Astrocyte (in vitro differentiated cells and primary cell): ENCODE measurements at regions not wholly inside any gene's neighbourhood (a gene's known extent, or its start where the extent isn't known, plus 50 kb on each side); places are given as distances from the start of the nearest gene placed in this dataset.

Experiments used
- DNase-seq: peaks from one replicate; pipeline ENCODE4 v3.0.0-alpha.2; 2010; ENCODE audit warnings: low read depth
- FAIRE-seq: peaks from 2 replicates; lab custom pipeline; 2011; peaks lifted over from hg19 to GRCh38; lab: Jason Lieb, UNC
- H2AFZ ChIP-seq: 2 replicates; pipeline ENCODE4 v1.6.0; 2012; ENCODE audit warnings: low read depth, low read length, inconsistent platforms
- H3K27ac ChIP-seq: 2 replicates; pipeline ENCODE4 v1.5.1; 2011; ENCODE audit warnings: low read depth, low read length, inconsistent platforms
- H3K27me3 ChIP-seq: 2 replicates; pipeline ENCODE4 v1.6.0; 2011; ENCODE audit warnings: low read length, inconsistent platforms; ENCODE audit not compliant: insufficient read depth
- H3K36me3 ChIP-seq: 2 replicates; pipeline ENCODE4 v1.5.1; 2011; ENCODE audit warnings: low read length, inconsistent platforms; ENCODE audit not compliant: insufficient read depth
- H3K4me1 ChIP-seq: 2 replicates; pipeline ENCODE4 v1.5.1; 2011; ENCODE audit warnings: low read length, inconsistent platforms; ENCODE audit not compliant: insufficient read depth
- H3K4me2 ChIP-seq: 2 replicates; pipeline ENCODE4 v1.6.0; 2012; ENCODE audit warnings: low read length, inconsistent platforms
- H3K4me3 ChIP-seq: 2 replicates; pipeline ENCODE4 v1.5.1; 2011; ENCODE audit warnings: low read depth, mild to moderate bottlenecking, low read length, inconsistent platforms; ENCODE audit not compliant: insufficient read depth
- H3K79me2 ChIP-seq: 2 replicates; pipeline ENCODE4 v1.6.0; 2012; ENCODE audit warnings: mild to moderate bottlenecking, low read length, inconsistent platforms; ENCODE audit not compliant: insufficient read depth
- H3K9ac ChIP-seq: 2 replicates; pipeline ENCODE4 v1.6.0; 2012; ENCODE audit warnings: mild to moderate bottlenecking, low read length, inconsistent platforms
- H3K9me3 ChIP-seq: 2 replicates; pipeline ENCODE4 v1.5.1; 2012; ENCODE audit warnings: low read depth, mild to moderate bottlenecking, low read length, inconsistent platforms; ENCODE audit not compliant: insufficient read depth
- H4K20me1 ChIP-seq: 2 replicates; pipeline ENCODE4 v1.6.0; 2012; ENCODE audit warnings: low read length, inconsistent platforms; ENCODE audit not compliant: insufficient read depth
- H3K27ac Mint-ChIP-seq: one replicate; pipeline ENCODE4 v1.8.0; 2021; ENCODE audit warnings: mild to moderate bottlenecking, mixed read lengths; ENCODE audit not compliant: unreplicated experiment
- H3K27me3 Mint-ChIP-seq: one replicate; pipeline ENCODE4 v1.8.0; 2021; ENCODE audit warnings: low read depth, mixed read lengths; ENCODE audit not compliant: unreplicated experiment
- H3K36me3 Mint-ChIP-seq: one replicate; pipeline ENCODE4 v1.8.0; 2021; ENCODE audit warnings: low read depth, mixed read lengths; ENCODE audit not compliant: unreplicated experiment
- H3K4me1 Mint-ChIP-seq: one replicate; pipeline ENCODE4 v1.8.0; 2021; ENCODE audit warnings: low read depth, mixed read lengths; ENCODE audit not compliant: unreplicated experiment
- H3K4me3 Mint-ChIP-seq: one replicate; pipeline ENCODE4 v1.8.0; 2021; ENCODE audit warnings: mild to moderate bottlenecking, moderate library complexity, mixed read lengths; ENCODE audit not compliant: unreplicated experiment
- H3K9me3 Mint-ChIP-seq: one replicate; pipeline ENCODE4 v1.8.0; 2021; ENCODE audit warnings: mild to moderate bottlenecking, mixed read lengths; ENCODE audit not compliant: unreplicated experiment
- EZH2 ChIP-seq: IDR thresholded peaks from 2 replicates; pipeline ENCODE4 v1.6.1; 2012; ENCODE audit warnings: mild to moderate bottlenecking, low read length, inconsistent platforms; ENCODE audit not compliant: insufficient read depth
- TF ChIP-seq, protein P1 (sequence below): IDR thresholded peaks from 2 replicates; pipeline ENCODE4 v1.5.1; 2011; ENCODE audit warnings: low read depth, mild to moderate bottlenecking, inconsistent platforms, low read length, moderate library complexity; ENCODE audit not compliant: insufficient read depth

DNA sequence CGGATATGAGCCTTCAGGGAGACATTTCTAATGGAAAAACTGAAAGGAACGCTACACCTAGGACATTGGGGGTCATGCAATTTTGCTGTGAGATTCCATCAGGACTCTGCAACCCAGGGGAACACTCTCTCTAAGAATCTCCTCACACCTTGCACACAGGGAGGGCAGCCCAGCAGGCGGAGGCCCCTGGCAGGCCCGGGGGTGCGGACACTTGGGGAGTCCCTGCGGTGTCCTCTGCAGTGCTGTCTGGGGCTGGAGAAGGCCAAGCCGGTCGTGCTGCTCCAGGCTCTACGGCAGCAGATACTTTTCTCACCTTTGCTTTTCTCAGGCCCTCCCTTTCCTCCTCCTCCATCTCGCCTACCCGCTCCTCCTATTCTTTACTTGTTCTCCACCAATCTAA, 54.7 kb upstream of the FAM110C start:
- DNase-seq (no peak), FAIRE-seq (no peak)
- Histone ChIP-seq H3K9me3 (peaks cover under 1% of the 10 kb centered on the region), H3K9ac (no peak overlapping the region), H3K36me3 (no peaks in the 10 kb centered on the region), H3K4me1 (no peaks in the 10 kb centered on the region), H3K79me2 (no peaks in the 10 kb centered on the region), H4K20me1 (no peaks in the 10 kb centered on the region), H3K27me3 (no peaks in the 10 kb centered on the region), H3K4me2 (no peak overlapping the region), H3K4me3 (no peak overlapping the region), H3K27ac (no peak overlapping the region), H2AFZ (no peak overlapping the region)
- Mint-ChIP-seq H3K36me3 (no peaks in the 10 kb centered on the region), H3K4me3 (no peak overlapping the region), H3K4me1 (no peaks in the 10 kb centered on the region), H3K27ac (no peak overlapping the region), H3K27me3 (peaks cover 1% of the 10 kb centered on the region), H3K9me3 (peaks cover 8% of the 10 kb centered on the region)
- no peak for TF ChIP-seq EZH2
- TF ChIP-seq, protein P1, sequence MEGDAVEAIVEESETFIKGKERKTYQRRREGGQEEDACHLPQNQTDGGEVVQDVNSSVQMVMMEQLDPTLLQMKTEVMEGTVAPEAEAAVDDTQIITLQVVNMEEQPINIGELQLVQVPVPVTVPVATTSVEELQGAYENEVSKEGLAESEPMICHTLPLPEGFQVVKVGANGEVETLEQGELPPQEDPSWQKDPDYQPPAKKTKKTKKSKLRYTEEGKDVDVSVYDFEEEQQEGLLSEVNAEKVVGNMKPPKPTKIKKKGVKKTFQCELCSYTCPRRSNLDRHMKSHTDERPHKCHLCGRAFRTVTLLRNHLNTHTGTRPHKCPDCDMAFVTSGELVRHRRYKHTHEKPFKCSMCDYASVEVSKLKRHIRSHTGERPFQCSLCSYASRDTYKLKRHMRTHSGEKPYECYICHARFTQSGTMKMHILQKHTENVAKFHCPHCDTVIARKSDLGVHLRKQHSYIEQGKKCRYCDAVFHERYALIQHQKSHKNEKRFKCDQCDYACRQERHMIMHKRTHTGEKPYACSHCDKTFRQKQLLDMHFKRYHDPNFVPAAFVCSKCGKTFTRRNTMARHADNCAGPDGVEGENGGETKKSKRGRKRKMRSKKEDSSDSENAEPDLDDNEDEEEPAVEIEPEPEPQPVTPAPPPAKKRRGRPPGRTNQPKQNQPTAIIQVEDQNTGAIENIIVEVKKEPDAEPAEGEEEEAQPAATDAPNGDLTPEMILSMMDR = no peak
